ENCODE measurements at regions not wholly inside any gene's neighbourhood (a gene's known extent, or its start where the extent isn't known, plus 50 kb on each side); places are given as distances from the start of the nearest gene placed in this dataset.

GRCh38 chrX:38886112-38886511, 84.9 kb downstream of the MID1IP1 start:
- Histone ChIP-seq H3K9ac (ENCODE audit: low read length) (no peak overlapping the region), H2AFZ (ENCODE audit: low read depth, low read length) (no peak overlapping the region), H3K79me2 (replicated peaks; ENCODE audit: insufficient read depth, low read length) (no peaks in the 10 kb centered on the region), H3F3A (ENCODE audit: insufficient read depth, low read length, poor library complexity, severe bottlenecking) (no peaks in the 10 kb centered on the region), H3K4me2 (ENCODE audit: low read length) (no peak overlapping the region), H3K36me3 (ENCODE audit: insufficient read depth, low read length) (no peaks in the 10 kb centered on the region), H3K27ac (ENCODE audit: low read length) (no peak overlapping the region), H4K20me1 (ENCODE audit: insufficient read depth) (no peaks in the 10 kb centered on the region), H3K4me3 (ENCODE audit: low read length) (no peak overlapping the region), H3K9me2 (ENCODE audit: insufficient read depth, low read length) (no peaks in the 10 kb centered on the region), H3K27me3 (ENCODE audit: insufficient read depth, low read depth, low read length) (no peaks in the 10 kb centered on the region), H3K9me3 (ENCODE audit: low read length) (no peaks in the 10 kb centered on the region)
- TF ChIP-seq POLR2AphosphoS5 (IDR thresholded peaks at IDR 0.05) (no peak), RAD21 (conservative IDR thresholded peaks at IDR 0.05) (no peak), REST (IDR thresholded peaks at IDR 0.05; ENCODE audit: borderline replicate concordance) (no peak), SMC3 (conservative IDR thresholded peaks at IDR 0.05; ENCODE audit: poor library complexity) (no peak), TAF1 (IDR thresholded peaks at IDR 0.05; ENCODE audit: low read depth) (no peak), CTCF (IDR thresholded peaks at IDR 0.05; ENCODE audit: poor library complexity, severe bottlenecking) (no peak), EZH2 (IDR thresholded peaks at IDR 0.05; ENCODE audit: borderline replicate concordance, insufficient read depth, low read length, poor library complexity, severe bottlenecking) (no peak), MXI1 (conservative IDR thresholded peaks at IDR 0.05; ENCODE audit: poor library complexity, severe bottlenecking) (no peak), EP300 (conservative IDR thresholded peaks at IDR 0.05; ENCODE audit: poor library complexity, severe bottlenecking) (no peak)

GRCh38 chrX:38887222-38887621, 86.0 kb downstream of the MID1IP1 start:
- no peak overlapping the region for H3K27ac ChIP-seq (ENCODE audit: low read length)
- H3K4me3 ChIP-seq (ENCODE audit: low read length) = no peak overlapping the region
- TF ChIP-seq RAD21 (conservative IDR thresholded peaks at IDR 0.05) (no peak), CTCF (IDR thresholded peaks at IDR 0.05; ENCODE audit: poor library complexity, severe bottlenecking) (no peak), MXI1 (conservative IDR thresholded peaks at IDR 0.05; ENCODE audit: poor library complexity, severe bottlenecking) (no peak), SMC3 (conservative IDR thresholded peaks at IDR 0.05; ENCODE audit: poor library complexity) (no peak), EP300 (conservative IDR thresholded peaks at IDR 0.05; ENCODE audit: poor library complexity, severe bottlenecking) (no peak)
- no peak overlapping the region for H2AFZ ChIP-seq (ENCODE audit: low read depth, low read length)
- H3K9ac ChIP-seq (ENCODE audit: low read length) = no peak overlapping the region
- H3K4me2 ChIP-seq (ENCODE audit: low read length) = no peak overlapping the region
- H3F3A ChIP-seq (ENCODE audit: insufficient read depth, low read length, poor library complexity, severe bottlenecking) = no peaks in the 10 kb centered on the region
- H3K27me3 ChIP-seq (ENCODE audit: insufficient read depth, low read depth, low read length) = no peaks in the 10 kb centered on the region
- H3K9me3 ChIP-seq (ENCODE audit: low read length) = no peaks in the 10 kb centered on the region
- H3K9me2 ChIP-seq (ENCODE audit: insufficient read depth, low read length) = no peaks in the 10 kb centered on the region
- no peaks in the 10 kb centered on the region for H3K36me3 ChIP-seq (ENCODE audit: insufficient read depth, low read length)
- no peaks in the 10 kb centered on the region for H3K79me2 ChIP-seq (replicated peaks; ENCODE audit: insufficient read depth, low read length)
- no peaks in the 10 kb centered on the region for H4K20me1 ChIP-seq (ENCODE audit: insufficient read depth)
